ENCODE measurements at regions not wholly inside any gene's neighbourhood (a gene's known extent, or its start where the extent isn't known, plus 50 kb on each side); places are given as distances from the start of the nearest gene placed in this dataset.

GRCh38 chr6:63465750-63466149, 106.5 kb upstream of the LOC128125822 start:
- TF ChIP-seq PBX3 (CRISPR knock-in tag; IDR thresholded peaks at IDR 0.05) = no peak
- TF ChIP-seq CTCF (tag by site-specific recombination; IDR thresholded peaks at IDR 0.05) = no peak
- TF ChIP-seq HOXC10 (CRISPR knock-in tag; IDR thresholded peaks at IDR 0.05) = no peak

All from HEK293 (cell line).